IMR-90 (cell line): ENCODE measurements at regions not wholly inside any gene's neighbourhood (a gene's known extent, or its start where the extent isn't known, plus 50 kb on each side); places are given as distances from the start of the nearest gene placed in this dataset.

ENCODE experiments used
- CTCF ChIP-seq: conservative IDR thresholded peaks from 2 replicates; pipeline ENCODE4 v1.5.1; 2012; ENCODE audit warnings: mild to moderate bottlenecking, low read depth, low read length, improper control_type of control experiment
- POLR2A ChIP-seq: IDR thresholded peaks from 2 replicates; pipeline ENCODE4 v1.6.1; 2012; ENCODE audit warnings: mild to moderate bottlenecking, low read depth, low read length
- RAD21 ChIP-seq: IDR thresholded peaks from 2 replicates; pipeline ENCODE4 v1.6.1; 2012; ENCODE audit warnings: low read length, improper control_type of control experiment
- SMC3 ChIP-seq: fragments of 150-350 bp; IDR thresholded peaks from 2 replicates; pipeline ENCODE4 v1.6.1; 2016; ENCODE audit warnings: low read depth, mild to moderate bottlenecking, antibody characterized with exemption, low read length, moderate library complexity
- USF2 ChIP-seq: fragments of 150-350 bp; IDR thresholded peaks from 2 replicates; pipeline ENCODE4 v1.6.1; 2017; ENCODE audit warnings: mild to moderate bottlenecking, antibody characterized with exemption, low read length, low read depth

DNA sequence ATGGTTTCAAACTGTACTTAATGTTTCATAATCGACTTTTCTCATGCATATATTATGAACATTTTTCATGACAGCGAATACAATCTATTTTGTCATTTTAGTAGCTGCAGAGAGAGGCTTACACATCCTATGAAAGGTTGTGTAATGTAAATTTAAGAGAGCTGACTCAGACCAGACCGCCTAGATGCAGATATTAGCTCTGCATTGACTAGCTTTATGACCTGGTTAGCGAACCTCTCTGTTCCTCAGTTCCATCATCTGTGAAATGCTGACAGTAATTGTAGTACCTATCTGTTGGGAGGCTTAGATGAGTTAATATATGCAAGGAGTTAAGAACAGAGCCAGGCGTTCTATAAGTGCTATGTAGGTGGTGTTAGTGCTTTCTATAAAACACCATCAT is 116.2 kb upstream of the RASGRP1 start:
- no peak for TF ChIP-seq CTCF
- no peak for TF ChIP-seq USF2
- no peak for TF ChIP-seq POLR2A
- TF ChIP-seq SMC3: no peak
- TF ChIP-seq RAD21: no peak
